Amniotic stem cell (primary cell): ENCODE measurements at regions not wholly inside any gene's neighbourhood (a gene's known extent, or its start where the extent isn't known, plus 50 kb on each side); places are given as distances from the start of the nearest gene placed in this dataset.

Experiments used
- DNase-seq: peaks from one replicate; lab custom pipeline; 2025; lab: John Stamatoyannopoulos, UW

DNA sequence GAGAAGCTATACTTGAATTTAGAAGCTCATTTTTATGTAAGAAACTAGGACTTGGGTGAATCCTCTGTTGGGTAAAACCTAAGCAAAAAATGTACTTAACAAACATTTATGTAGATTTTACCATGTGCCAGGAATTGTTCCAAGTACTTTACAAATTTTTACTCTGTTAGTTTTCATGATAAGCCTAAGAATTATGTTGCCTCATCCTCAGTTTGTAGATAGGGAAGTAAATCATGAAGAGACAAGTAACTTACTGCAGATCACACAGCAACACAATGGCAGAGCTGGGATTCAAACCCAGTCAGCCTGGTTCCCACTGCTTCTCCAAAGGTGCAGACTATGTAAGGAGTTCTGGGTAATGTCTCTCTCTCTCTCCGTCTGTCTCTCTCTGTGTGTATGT lies 169.9 kb downstream of the DIPK2A start:
- DNase-seq = no peak

DNA sequence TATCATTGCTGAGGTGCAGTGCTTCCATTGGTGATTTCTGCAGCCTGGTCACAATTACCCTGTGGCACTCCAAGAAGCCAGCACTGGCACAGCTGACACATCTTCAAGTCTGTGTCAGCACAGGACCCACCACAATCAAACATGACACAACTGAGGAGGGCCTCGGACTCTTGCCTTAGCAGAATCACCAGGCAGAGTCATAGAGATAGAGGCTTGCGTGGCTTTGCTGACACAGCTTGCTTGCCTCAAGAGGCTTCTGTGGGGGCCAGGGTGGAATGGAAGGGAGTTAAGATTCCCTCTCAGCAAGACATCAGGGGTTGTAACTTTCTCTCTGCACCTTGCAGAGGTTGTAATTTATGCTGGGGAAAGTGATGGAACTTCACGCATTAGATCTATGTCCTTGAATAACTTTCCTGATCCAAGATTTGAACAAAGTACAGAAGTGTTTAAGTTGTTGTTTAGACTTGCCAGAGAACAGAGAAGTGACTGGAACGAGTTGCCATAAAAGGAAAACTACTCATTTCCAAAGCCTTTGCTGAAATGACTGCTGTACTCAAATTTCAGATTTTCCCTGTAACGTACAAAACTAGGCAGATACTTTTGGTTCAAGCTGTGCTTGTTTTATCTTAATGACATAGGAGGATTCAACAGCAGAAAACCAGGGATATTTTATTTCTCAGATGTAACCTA lies 170.7 kb downstream of the DIPK2A start:
- peak; percentile 77 for DNase-seq

DNA sequence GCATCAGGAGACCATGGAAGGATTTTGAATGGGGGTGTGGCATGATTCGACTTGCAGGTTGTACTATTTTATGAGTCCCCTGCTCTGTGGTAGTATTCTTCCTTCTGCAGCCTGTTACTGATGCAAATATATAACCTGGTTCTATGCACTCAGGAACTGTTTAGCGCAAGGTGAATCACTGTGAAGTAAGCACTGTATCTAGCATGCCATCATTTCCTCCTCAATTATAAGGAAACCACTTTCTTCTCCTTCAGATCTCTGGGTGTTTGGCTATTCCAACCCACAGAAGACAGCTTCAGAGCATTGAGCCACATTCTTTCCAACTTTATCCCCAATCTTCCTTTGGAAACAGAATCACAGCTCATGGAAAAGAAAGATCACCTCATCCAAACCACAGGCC lies 176.7 kb downstream of the DIPK2A start:
- DNase-seq = no peak

DNA sequence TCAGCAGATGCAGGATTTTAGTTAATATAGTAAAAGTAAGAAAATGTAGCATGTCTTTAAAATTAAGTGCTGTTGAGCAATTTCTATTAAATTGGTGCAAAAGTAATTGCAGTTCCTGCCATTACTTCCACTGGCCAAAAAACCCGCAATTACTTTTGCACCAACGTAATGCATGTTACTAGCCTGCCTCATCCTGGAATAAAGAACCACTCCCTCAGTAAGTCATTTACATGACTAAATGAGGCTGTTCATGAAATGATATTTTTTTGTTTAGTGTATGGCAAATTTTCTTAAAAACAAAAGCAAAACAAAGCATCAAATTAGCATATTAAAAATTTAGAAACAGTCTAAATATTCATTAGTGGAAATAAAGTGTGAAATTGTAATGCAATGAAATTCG lies 180.4 kb downstream of the DIPK2A start:
- DNase-seq = no peak

DNA sequence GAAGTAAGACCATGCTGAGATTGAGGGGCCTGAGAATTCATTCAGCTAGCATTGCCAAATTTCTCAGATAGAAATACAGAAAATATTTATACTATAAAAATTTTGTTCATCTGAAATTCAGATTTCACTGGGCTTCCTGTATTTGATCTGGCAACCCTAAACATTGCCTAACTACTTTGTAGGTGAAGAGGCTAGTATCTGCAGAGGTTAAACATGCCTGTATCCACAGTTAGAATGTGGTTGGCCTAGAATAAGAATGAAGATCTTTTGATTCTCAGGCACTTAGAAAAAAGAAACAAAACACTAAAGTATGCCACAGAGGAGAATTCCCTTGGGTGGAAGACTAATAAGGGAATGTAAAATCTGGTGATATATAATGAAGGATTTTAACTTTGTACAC lies 189.0 kb downstream of the DIPK2A start:
- no peak for DNase-seq

DNA sequence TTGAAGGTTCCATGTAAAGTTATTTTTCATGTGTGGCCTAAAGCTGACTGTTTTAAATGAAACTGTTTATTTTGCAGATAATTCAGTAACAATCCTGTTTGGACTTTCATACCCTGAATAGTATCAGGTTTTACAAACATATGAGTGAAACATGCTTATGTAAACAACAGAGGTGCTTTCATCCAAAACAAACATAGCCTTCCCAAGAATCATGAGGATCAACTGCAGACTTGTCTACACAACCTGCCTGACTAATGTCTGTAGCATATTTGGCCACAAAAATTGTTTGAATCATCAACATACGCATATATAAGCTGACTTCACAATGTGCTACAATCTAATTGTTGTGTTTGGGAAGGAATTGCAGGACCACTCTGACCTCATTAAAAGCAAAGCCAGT lies 190.4 kb downstream of the DIPK2A start:
- DNase-seq = peak; percentile 72

DNA sequence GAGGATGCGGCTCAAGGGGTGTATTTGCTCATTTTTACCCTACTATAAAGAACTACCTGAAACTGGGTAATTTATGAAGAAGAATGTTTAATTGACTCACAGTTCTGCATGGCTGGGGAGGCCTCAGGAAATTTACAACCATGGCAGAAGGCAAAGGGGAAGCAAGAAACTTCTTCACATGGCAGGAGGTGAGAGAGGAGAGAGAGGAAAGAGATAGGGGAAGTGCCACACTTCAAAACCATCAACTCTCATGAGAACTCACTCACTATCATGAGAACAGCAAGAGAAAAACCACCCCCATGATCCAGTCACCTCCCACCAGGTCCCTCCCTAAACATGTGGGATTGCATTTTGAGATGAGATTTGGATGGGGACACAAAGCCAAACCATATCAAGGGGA lies 192.7 kb downstream of the DIPK2A start:
- DNase-seq = no peak

DNA sequence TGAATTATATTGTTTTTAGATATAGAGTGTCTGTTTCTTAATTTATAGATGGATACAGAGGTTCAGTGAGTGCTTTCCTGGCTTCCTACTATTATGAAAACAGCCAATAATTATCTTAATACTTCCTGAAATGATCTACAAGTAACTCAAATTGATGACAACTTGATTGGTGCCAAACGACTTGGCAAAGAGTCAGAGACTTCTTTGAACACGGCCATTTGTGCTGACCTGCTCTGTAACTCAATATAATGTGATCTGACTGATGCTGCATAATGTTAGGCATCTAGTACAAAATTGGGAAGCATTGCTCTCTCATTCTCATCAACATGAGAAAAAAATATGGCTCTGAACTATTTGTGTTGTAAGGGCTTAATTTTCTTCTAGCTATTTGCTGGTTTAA lies 193.9 kb downstream of the DIPK2A start:
- DNase-seq = no peak

DNA sequence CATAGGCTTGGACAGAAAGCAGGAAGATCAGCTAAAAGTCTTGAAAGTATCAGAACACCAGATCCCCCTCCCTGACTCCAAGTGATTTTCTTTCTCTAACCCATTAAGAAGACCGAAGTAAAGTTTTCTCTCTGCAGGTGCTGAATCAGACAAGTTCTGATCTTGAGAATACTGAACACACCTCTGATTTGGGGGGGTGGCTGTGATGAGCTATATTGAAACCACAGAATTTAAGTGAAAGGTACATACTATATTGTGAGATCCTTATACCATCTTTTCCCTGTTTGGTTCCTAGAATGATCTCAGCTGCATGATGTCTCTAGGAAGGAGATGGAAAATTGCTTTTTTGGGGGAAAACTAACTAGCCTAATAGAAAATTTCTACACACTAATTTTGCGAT lies 196.0 kb downstream of the DIPK2A start:
- no peak for DNase-seq

DNA sequence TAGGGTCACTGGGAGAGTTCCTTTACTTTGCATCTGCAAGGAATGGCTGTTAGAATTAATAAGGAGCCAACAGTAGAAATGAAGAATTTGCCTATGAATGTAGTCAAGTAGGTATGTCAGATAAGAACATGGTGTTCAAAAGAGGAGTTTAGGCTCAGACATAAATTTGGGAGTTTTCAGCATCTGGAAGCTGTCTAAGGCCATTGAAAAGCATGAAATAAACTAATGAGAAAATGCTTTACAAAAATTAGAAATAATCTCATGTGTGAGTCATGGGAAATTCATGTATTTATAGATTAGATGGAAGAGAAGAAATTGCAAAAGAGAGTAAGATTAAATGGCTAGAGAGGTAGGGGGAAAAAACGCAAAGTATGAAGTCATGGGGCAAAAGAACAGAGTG lies 201.9 kb downstream of the DIPK2A start:
- DNase-seq = no peak

DNA sequence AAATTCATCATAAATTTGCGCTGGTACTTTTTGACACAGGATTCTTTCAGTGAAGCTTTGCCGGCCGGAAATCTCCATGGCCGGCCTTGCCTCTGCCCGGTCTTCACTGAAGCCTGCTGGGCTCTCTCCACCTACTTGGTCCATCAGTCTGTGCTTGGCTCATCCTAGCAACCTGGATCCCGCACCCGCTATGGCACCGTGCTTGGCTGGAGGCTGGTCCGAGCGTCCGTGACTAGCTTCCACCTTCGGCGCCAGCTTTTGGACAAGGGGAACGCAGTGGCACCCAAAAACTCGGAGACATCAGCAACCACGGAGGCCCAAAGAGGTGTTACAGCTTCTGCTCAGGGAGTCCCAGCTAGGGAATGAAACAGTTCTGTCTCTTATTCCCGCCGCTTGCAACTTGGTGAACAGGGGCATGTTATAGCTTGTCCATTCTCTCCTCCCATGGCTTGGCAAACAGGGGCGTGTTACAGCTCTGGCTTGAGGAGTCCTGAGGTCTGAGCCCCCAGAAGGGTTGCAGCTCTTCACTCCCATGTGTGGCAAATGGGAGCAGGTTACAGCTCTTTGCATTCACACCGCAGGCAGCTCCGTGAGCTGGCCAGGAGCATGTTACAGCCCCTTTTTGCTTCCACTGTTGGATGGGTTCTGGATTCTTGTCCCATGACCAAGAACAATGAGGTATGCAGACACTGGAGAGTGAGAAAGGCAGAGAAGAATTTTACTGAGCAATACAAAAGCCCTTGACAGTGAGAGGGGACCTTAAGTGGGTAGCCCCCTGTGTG lies 204.2 kb downstream of the DIPK2A start:
- no peak for DNase-seq

DNA sequence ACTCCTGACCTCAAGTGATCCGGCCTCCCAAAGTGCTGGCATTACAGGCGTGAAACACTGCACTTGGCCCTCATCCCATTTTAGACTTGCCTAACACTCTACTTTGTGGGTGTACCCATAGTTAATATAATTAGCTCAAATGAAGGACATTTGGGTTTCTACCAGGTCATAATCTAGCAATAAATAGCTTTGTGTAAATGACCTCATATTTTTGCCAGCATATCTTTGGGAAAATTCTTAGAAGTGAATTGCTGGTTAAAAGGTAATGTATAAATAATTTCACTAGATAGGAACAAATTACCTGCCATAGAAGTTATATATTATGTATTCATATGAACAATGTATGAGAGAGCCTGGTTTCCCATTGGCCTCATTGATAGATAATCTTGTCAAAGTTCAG lies 206.0 kb downstream of the DIPK2A start:
- DNase-seq = no peak

DNA sequence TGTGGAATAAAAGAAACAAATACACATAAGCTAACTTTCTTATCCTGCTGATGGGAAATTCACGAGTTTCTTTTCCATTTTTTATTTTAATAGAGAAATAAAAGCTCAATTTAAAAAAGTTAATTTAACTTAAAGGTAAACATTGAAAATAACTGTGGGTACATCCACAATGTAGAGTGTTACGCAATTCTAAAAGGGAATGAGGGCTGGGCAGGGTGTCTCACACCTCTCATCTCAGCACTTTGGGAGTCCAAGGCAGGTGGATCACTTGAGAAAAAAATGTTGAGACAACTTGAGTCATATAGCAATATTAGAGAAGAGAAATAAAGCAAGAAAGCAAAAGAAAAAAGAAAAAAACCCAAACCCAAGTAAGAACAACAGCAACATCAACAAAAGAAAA lies 207.0 kb downstream of the DIPK2A start:
- DNase-seq = no peak

DNA sequence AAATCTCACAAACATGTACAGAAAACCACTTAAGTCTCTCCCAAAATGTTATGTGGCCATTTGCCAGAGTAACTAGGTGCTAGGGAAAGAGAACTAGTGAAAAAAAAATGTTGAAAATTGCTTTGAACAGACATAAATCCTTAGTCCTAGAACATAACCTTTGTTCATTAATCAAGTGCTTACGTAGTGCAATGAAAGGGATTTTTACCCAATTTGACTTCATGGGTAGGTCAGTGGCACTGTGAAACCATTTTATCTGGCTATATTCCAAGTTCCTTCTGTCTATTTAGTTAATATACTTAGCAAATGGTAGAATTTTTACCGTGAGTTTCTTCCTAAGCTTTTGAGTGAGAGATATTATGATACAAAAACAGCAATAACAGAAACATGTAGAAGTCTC lies 209.4 kb downstream of the DIPK2A start:
- DNase-seq = no peak

DNA sequence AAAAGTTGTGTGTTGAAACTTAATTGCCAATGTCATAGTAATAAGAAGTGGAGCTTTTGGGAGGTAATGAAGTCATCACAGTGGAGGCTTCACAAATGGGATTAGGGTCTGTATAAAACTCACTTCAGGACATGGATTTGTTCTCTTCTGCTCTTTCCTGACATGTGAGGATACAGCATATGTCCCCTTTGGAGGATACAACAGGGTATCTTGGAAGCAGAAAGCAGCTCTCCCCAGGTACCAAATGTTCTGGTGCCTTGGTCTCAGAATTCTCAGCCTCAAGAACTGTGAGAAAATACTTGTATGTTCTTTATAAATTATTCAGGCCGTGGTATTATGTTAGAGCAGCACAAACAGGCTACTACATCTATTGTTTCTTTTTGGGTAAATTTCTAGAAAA lies 210.9 kb downstream of the DIPK2A start:
- DNase-seq = no peak

DNA sequence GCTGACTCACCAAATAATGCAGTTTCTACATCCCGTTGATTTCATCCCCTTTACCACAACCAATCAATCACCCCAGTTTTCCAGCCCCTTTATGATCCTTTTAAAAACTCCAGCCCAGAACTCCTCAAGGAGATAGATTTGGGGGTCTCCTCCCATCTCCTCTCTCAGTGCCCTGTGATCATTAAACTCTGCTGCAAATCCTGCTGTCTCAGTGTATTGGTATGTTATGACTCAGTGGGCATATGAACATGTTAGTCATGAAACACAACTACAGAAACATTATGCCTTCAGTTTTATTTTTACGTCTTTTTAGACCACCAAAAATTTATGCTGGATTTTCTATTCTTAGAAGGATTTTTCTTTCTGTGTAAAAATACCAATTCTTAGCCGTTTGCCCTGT lies 213.7 kb downstream of the DIPK2A start:
- DNase-seq = no peak

DNA sequence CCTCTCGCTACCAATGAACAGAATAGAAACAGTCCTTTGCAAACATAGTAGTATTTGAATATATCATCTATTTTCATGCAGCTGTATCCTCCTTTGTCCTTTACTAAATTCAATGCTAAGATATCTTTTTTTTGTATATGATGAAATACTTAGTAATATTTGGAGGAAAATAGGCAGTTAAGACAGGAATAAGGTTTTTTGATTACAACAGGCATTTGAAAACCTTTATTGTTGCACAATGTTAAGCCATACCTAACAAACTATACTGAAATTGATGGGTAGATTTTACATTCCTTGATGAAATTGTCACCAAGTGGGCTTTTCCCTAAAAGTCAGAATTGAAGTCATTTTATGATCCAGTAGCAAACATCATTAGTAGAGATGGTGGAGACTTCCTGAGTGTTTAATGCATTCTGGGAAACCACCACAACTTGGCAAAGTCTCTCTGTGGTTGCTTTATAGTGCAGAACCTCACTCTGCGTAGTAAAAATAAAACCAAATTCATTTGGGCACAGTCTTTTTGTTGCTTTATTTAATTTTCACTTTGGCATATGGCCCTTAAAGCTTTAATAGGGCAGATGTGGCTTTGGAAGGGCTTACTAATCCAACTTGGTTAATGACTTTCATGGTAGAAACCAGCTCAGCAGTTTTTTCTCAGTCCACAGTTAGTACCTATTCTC lies 216.0 kb downstream of the DIPK2A start:
- no peak for DNase-seq

DNA sequence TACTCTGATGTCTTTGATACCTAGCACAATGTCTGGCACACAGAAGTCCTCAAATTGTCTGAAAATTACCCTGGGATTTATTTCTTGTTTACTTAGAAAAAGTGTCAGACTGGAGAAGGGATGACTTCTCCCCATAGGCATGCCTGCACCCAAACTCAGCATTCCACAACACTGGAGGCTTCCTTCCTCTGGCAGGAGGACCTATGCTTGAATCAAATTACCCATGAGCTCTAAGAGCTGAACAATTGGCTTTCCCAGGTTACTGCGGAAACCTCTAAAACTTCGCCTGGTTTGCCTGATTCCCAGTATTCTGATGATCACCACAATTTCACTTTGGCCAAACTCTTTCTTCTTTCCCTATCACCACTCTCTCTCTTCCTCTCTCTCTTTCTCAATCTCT lies 217.4 kb downstream of the DIPK2A start:
- no peak for DNase-seq

DNA sequence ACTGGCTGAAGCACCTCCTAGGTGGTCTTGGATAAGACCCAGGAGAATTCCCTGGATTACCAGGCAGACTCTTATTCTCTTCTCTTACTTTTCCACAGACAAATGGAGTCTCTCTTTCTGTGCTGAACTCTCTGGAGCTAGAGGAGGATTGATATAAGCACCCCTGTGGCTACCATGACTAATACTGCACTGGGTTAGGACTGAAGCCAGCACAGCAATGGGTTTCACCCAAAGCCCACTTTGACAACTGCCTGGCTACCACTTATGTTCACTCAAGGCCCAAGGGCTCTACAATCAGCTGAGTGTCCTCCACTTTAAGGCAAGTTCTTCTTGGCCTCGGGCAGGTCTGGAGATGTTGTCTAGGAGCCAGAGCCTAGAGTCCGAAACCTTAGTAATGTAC lies 225.5 kb downstream of the DIPK2A start:
- DNase-seq = no peak

DNA sequence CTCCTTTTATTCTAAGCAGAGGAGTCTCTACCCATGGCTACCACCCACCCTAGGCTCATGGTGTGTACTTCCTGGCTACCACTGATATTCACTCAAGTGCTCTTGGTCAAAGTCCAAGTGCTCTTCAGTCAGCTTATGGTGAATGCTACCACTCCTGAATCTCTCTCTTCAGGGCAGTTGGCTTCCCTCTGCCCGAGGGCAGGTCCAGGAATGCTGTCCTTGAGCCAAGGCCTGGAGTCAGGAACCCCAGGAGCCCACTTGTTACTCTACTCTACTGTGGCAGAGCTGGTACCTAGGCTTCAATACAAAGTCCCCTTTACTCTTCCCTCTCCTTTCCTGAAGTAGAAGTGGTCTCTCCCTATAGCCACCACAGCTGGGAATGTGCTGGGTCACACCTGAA lies 226.0 kb downstream of the DIPK2A start:
- no peak for DNase-seq

DNA sequence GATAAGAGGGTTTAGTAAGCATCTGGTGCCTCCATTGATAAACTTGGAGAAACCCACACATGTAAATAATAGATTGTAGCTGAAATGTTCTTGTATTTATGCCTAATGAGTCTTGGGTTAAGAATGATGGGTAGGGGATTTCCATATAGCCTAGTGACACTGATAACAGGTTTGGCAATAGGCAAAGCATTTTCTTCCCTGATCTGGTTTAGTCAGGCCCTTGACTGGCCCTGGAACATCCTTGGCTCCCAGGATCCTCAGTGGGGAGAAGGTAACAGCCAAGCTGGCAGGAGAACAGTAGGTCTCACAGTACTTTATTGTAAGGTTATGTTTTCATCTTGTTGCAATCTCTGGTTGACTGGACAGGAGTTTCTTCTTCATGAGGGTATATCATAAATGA lies 228.4 kb downstream of the DIPK2A start:
- no peak for DNase-seq

DNA sequence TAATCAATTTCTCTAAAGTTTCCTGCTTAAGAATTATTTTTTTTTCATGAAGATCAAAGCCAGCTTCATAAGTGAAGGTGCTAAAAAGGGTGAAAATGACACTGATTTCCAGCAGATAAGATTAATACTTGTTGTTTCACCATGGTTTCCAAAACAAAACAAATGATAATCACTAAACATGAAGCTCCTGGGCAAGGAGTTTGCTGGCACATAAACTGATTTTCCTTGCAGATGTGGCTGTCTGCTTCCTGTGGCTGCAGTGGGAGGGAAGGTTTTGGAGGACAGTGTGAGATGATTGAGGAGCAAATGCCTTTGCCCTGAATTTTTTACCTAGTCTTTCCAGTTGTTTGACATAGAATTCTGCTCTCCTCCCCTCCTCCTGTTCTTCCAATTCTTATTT lies 228.8 kb downstream of the DIPK2A start:
- no peak for DNase-seq

DNA sequence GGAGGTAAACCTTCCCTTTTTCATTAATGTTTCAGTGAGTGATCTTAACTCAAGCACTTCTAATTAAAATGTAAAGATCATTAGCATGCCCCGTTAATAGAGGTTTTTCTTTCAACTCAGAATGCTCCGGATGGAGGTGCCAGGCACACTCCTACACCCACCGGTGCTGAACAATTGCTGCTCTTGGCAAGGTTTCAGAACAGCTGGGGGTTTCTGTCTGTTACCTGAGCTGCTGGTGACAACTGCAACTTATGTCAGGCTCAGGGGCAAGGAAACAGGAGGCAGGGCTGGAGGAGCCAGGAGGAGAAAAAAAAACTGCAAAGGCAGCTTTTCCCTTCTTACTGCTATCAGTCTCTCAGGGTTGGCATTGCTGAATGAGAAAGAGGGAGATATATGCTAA lies 250.1 kb downstream of the DIPK2A start:
- no peak for DNase-seq
